Testis (tissue), 2 donors: ENCODE measurements at regions not wholly inside any gene's neighbourhood (a gene's known extent, or its start where the extent isn't known, plus 50 kb on each side); places are given as distances from the start of the nearest gene placed in this dataset.

Source experiments
- DNase-seq: peaks from one replicate; pipeline ENCODE4 v3.0.0-alpha.2; 2019
- H3K27ac ChIP-seq, 2 donors: fragments of 200-600 bp; sonication (generic); one replicate each; pipeline ENCODE4 v1.5.1; 2019
- H3K27me3 ChIP-seq: fragments of 200-600 bp; sonication (generic); one replicate; pipeline ENCODE4 v1.5.1; 2019
- H3K36me3 ChIP-seq: fragments of 200-600 bp; sonication (generic); one replicate; pipeline ENCODE4 v1.5.1; 2017; ENCODE audit warnings: low read depth; ENCODE audit errors: missing control alignments
- H3K4me1 ChIP-seq: fragments of 200-600 bp; sonication (generic); one replicate; pipeline ENCODE4 v1.5.1; 2019
- H3K4me3 ChIP-seq, 2 donors: fragments of 200-600 bp; sonication (generic); one replicate each; pipeline ENCODE4 v1.5.1; 2017 to 2019
- H3K9me3 ChIP-seq: fragments of 200-600 bp; sonication (generic); one replicate; pipeline ENCODE4 v1.5.1; 2017
- CTCF ChIP-seq, 3 experiments: fragments of 450-650 bp in 2 of 3; fragments of 200-600 bp in 1 of 3; sonication (generic) in 1 of 3; IDR thresholded peaks; one replicate each; pipeline ENCODE4 v1.5.1; 2016 to 2019; ENCODE audit warnings: antibody characterized with exemption in 3 of 3, mild to moderate bottlenecking in 2 of 3, moderate library complexity in 1 of 3
- POLR2A ChIP-seq: fragments of 450-650 bp; IDR thresholded peaks from one replicate; pipeline ENCODE4 v1.6.1; 2017; ENCODE audit warnings: antibody characterized with exemption, mild to moderate bottlenecking, moderate library complexity
- WGBS, 2 donors: methylation state at CpG; one replicate each; pipeline ENCODE4 v1.1.5; 2018; 5-methylcytosine and 5-hydroxymethylcytosine counted together
- intact Hi-C: fragments of 100-400 bp; cut with DNase I; formaldehyde crosslinking; loops from one replicate; pipeline ENCODE4 v1.15.1; 2023; ENCODE audit warnings: low total_unique reads

- no peak for DNase-seq
Observed at GRCh38 chr17:5911919-5912318, 158.3 kb upstream of the WSCD1 start.

GRCh38 chr17:5913032-5913531, 157.1 kb upstream of the WSCD1 start:
- no peak for DNase-seq
- WGBS, 2 donors, result 77% methylated on average over 7 of the region's 7 CpGs
- Histone ChIP-seq H3K27me3 (no peaks in the 10 kb centered on the region), H3K9me3 (no peaks in the 10 kb centered on the region), H3K27ac (no peak overlapping the region), H3K4me3 (no peak overlapping the region), H3K36me3 (no peaks in the 10 kb centered on the region), H3K4me1 (no peaks in the 10 kb centered on the region)
- no peak for TF ChIP-seq CTCF (IDR thresholded peaks at IDR 0.05)
- no peak for TF ChIP-seq POLR2A
- intact Hi-C loops, result no loop called here

More at GRCh38 chr17:5911919-5912318, 158.3 kb upstream of the WSCD1 start:
- Histone ChIP-seq H3K27ac (no peak overlapping the region), H3K4me3 (no peak overlapping the region), H3K36me3 (no peaks in the 10 kb centered on the region), H3K4me1 (no peaks in the 10 kb centered on the region), H3K9me3 (no peaks in the 10 kb centered on the region), H3K27me3 (no peaks in the 10 kb centered on the region)
- 59 to 70% methylated on average over 1 of the region's 1 CpG for WGBS, 2 donors
- intact Hi-C loops, result no loop called here
- TF ChIP-seq CTCF (IDR thresholded peaks at IDR 0.05), result no peak
- TF ChIP-seq POLR2A, result no peak

- H3K9me3 ChIP-seq, result no peaks in the 10 kb centered on the region
- H3K4me1 ChIP-seq, result no peaks in the 10 kb centered on the region
- no peaks in the 10 kb centered on the region for H3K36me3 ChIP-seq
- 90 to 97% methylated on average over 1 of the region's 1 CpG for WGBS, 2 donors
- intact Hi-C loops, result no loop called here
- no peaks in the 10 kb centered on the region for H3K27me3 ChIP-seq
- TF ChIP-seq POLR2A, result no peak
- no peak for TF ChIP-seq CTCF (IDR thresholded peaks at IDR 0.05)
- DNase-seq, result no peak
- no peak overlapping the region for H3K27ac ChIP-seq
- H3K4me3 ChIP-seq, result no peak overlapping the region
Observed at GRCh38 chr17:5913641-5914040, 156.5 kb upstream of the WSCD1 start.

GRCh38 chr17:5915337-5915736, 154.8 kb upstream of the WSCD1 start:
- no peaks in the 10 kb centered on the region for H3K27me3 ChIP-seq
- H3K4me3 ChIP-seq, result no peak overlapping the region
- no peak for DNase-seq
- TF ChIP-seq POLR2A (no peak), CTCF (IDR thresholded peaks at IDR 0.05) (no peak)
- WGBS, 2 donors, result 75 to 93% methylated on average over 2 of the region's 2 CpGs
- intact Hi-C loops, result no loop called here
- H3K27ac ChIP-seq, result no peak overlapping the region
- no peaks in the 10 kb centered on the region for H3K4me1 ChIP-seq
- H3K9me3 ChIP-seq, result no peaks in the 10 kb centered on the region
- no peaks in the 10 kb centered on the region for H3K36me3 ChIP-seq

GRCh38 chr17:5919089-5919488, 151.1 kb upstream of the WSCD1 start:
- intact Hi-C loops, result no loop called here
- no peaks in the 10 kb centered on the region for H3K27me3 ChIP-seq
- H3K9me3 ChIP-seq, result no peaks in the 10 kb centered on the region
- no peak for DNase-seq
- no peaks in the 10 kb centered on the region for H3K4me1 ChIP-seq
- 62 to 69% methylated on average over 4 of the region's 4 CpGs for WGBS, 2 donors
- H3K27ac ChIP-seq, result no peak overlapping the region
- no peak overlapping the region for H3K4me3 ChIP-seq
- H3K36me3 ChIP-seq, result no peaks in the 10 kb centered on the region
- TF ChIP-seq POLR2A (no peak), CTCF (IDR thresholded peaks at IDR 0.05) (no peak)
